GM18505 (cell line): ENCODE measurements at regions not wholly inside any gene's neighbourhood (a gene's known extent, or its start where the extent isn't known, plus 50 kb on each side); places are given as distances from the start of the nearest gene placed in this dataset.

Experiments used
- ATAC-seq: cut with Tn5 transposase; IDR thresholded peaks from one replicate; pipeline ENCODE4 v1.9.1; 2021; ENCODE audit not compliant: unreplicated experiment
- POLR2A ChIP-seq: IDR thresholded peaks from 4 replicates; pipeline ENCODE4 v1.6.1; 2011; ENCODE audit warnings: borderline replicate concordance; ENCODE audit not compliant: insufficient read depth, insufficient read length; ENCODE audit errors: extremely low read depth

GRCh38 chr12:124726596-124727263 is 136.9 kb downstream of the SCARB1 start:
- TF ChIP-seq POLR2A, result no peak
- no peak for ATAC-seq

- no peak for ATAC-seq
- TF ChIP-seq POLR2A, result no peak
Observed at GRCh38 chr12:124725597-124726237, 137.9 kb downstream of the SCARB1 start.

DNA sequence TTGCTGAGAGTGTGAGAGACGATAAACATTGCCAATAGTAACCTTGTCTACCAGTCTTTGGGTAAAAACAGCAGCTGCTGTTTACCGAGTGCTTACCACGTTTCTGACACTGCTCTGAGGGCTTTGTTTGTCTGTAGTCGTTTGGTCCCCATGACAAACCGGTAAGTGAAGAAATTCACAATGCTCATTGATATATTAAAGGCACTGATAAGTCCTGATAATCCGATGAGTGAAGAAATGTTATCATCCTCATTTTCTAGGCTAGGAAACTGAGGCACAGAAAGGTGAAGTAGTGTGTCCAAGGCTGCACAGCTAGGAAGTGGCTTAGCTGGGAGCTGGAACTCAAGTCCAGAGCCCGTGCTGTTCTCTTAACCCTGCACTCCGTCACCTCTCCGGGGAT is 138.6 kb downstream of the SCARB1 start:
- no peak for ATAC-seq
- no peak for TF ChIP-seq POLR2A

GRCh38 chr12:124722878-124723277 is 140.8 kb downstream of the SCARB1 start:
- TF ChIP-seq POLR2A, result no peak
- no peak for ATAC-seq

GRCh38 chr12:124721501-124722162 is 142.0 kb downstream of the SCARB1 start:
- ATAC-seq, result no peak

DNA sequence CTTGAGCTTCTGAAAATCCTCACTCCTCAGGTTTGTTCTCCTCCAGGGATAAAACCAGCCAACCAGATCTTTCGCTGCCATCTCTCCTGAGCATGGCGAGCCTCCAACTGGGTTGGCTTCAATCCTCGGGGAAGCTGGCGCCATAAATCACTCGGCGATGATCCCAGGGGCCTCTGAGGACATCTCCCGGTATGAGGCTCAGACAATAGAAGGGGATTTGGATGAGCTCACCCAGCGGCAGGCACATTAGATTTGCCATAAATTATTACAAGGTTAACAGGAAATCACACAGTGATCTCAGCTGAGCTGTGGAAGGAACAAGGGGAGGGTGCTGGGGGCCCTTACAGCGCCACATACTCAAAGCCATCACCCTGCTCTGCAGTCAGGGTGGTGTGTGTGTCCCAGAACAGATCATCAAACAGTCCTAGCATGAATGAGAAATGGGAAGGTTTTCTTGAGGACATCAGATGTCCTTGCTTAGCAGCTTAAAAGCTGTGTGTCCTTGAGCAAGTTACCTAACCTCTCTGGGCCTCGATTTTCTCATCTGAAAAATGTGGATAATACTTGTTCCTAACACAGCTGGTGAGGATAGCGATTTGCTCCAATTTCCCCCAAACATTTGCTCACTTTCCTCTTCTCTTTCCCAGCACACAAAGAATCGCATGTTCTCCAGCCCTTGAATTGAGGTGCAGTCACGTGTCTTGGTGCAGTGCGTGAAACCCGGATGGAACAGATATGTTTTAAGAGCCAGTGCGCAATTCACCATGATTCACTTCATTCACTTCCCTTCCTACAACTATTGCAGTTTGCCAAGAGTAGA is 142.8 kb downstream of the SCARB1 start:
- TF ChIP-seq POLR2A, result no peak
- ATAC-seq, result no peak

More at GRCh38 chr12:124721501-124722162, 142.0 kb downstream of the SCARB1 start:
- no peak for TF ChIP-seq POLR2A

GRCh38 chr12:124720004-124720680 is 143.5 kb downstream of the SCARB1 start:
- TF ChIP-seq POLR2A, result no peak
- no peak for ATAC-seq

DNA sequence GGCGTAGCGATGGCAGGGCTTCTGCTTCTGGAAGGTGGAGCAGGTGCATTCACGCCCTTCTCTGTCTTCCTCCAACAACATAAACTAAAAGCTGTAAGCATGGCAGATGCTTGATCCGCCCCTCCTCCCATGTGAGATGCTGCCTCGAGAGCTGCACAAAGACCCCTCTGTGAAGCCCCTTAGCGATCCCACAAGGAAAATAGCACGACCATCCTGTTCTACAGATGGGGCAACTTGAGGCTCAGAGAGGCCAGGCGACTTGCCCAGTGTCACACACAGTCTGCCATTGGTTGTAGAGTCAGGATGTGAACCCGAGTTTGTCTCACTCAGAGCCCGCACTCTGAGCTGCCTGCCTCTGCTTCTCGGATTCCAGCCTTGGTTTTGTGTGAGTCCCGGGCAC is 144.4 kb downstream of the SCARB1 start:
- ATAC-seq, result no peak
- TF ChIP-seq POLR2A, result no peak

DNA sequence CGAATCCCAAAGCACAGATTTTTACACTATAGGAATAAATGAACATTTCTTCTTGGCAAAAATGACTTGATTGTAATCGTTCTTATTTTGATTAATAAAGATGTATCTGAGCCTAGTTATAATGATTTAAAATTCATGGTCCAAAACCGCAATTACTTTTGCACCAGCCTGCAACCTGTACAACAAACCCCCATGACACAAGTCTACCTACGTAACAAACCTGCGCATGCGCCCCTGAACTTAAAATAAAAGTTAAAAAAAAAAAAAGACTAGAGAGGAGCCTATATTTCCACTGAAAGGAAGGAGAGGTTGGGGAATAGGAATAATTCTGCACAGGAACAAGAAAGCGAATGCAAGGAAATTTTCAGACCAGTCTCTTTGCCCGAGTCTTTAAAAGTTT is 145.2 kb downstream of the SCARB1 start:
- TF ChIP-seq POLR2A, result no peak
- ATAC-seq, result no peak

DNA sequence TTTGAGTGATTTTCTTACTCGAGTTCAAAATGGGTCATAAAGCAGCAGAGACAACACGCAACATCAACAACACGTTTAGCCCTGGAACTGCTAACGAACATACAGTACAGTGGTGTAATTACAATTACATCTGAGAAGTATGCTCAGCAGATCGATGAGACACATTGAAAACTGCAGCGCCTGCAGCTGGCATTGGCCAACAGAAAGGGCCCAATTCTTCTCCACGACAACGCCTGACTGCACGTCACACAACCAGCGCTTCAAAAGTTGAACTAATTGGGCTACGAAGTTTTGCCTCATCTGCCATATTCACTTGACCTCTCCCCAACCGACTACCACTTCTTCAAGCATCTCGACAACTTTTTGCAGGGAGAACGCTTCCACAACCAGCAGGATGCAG is 145.6 kb downstream of the SCARB1 start:
- ATAC-seq, result no peak

GRCh38 chr12:124717318-124717717 is 146.3 kb downstream of the SCARB1 start:
- TF ChIP-seq POLR2A, result no peak
- no peak for ATAC-seq

More for the DNA sequence above, 145.6 kb downstream of the SCARB1 start:
- TF ChIP-seq POLR2A, result no peak

GRCh38 chr12:124716208-124717130 is 147.2 kb downstream of the SCARB1 start:
- no peak for ATAC-seq
- TF ChIP-seq POLR2A, result no peak
